HK-2 (cell line): ENCODE measurements at regions not wholly inside any gene's neighbourhood (a gene's known extent, or its start where the extent isn't known, plus 50 kb on each side); places are given as distances from the start of the nearest gene placed in this dataset.
"Not testable (repeated sequence)": the region's sequence is repeated elsewhere in the genome, so short reads cannot be mapped to it uniquely, and the experiment has no call there.

Source experiments
- DNase-seq: peaks from one replicate; pipeline ENCODE4 v3.0.0-alpha.2; 2018; ENCODE audit not compliant: unreplicated experiment

DNA sequence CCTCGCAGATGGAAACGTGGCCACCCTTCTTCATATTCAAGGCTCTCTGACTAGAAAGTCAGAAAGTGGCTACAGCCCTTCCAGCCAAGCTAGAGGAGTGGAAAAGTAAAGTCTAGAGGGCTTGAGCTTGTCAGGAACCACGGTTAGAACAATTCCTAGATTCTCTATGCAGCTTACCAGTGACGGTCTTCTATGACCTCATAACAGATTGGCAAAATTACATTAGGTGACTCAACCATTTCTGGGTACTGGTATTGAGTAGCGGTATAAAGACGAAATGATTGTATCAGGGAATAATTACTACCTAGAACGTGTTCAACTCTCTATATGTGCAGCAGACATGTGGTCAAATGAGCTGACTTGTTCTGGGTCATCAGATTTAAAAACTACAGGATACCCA, 155.0 kb upstream of the RUNX1 start:
- no peak for DNase-seq

DNA sequence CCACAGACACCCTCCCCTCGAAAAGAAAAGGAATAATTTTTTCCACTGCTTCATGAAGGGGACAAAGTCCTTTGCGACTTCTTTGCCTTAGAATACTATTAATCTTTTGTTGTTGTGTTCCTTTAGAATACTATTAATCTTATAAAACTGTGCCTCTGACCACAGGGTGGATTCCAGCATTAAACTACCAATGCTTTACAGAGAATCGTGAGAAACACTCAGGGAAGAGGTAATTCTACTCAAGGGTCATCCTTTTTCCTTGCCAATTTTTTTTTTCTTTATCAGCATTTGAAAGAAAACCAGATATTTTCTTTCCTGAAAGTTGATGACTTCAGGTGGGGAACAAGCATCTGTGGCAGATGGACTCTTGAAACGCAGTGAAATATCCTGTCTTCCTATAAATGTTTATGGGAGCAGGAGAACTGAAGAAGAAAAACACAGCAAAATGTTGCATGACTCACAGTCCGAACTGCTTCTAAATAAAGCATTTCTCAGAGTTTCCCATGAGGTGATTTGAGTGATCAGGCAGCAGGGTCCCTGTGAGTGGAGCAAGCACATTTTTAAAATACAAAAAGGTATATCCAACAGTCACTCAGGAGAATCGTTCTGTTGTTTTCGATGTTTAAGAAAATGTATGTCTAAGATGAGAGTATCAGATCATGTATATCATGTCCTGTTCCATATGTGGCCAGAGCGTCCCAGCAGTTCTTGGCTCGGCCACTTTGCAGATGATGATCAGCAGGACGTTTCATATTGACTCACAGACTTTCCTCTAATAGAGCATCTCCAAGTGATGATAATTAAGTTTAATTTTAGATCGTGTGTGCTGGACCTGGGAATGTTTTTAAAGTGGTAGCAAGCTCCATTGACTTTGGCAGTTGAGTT, 154.2 kb upstream of the RUNX1 start:
- no peak for DNase-seq

DNA sequence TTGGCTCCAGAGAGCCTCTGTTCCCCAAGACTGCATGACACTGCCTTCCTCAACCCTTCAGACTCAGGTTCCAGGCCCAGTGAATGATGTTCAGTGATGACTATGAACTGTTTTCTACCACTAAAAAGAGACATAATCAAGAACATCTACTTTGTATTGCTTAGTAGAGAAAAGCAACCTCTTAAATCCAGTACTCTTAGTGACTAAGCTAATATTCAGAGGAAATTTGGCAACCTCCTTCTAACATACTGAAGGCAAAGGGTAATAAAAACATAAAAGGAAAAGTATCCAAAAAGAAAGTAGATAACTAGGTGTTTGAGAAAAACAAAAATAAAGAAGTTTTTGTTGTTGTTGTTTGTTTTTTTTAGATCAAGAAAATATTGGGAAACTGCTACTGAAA, 153.3 kb upstream of the RUNX1 start:
- DNase-seq, result no peak

DNA sequence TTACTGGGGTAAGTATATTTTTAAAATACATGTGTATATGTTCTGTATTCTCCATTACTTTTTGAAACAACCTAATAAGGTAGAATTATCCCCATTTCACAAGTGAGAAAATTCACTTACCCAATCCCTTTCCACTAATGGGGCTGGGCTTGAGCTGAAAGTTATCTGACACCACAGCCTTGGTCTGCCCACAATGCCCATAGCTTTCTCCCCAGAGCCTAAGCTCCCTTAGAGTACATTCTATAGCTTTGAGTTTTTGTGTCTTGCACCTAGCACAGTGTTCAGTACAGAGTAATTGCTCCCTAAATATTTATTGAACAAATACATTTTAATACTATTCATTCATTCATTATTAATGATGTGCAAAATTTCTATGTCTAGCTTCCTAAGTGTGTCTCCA, 152.7 kb upstream of the RUNX1 start:
- DNase-seq, result no peak

DNA sequence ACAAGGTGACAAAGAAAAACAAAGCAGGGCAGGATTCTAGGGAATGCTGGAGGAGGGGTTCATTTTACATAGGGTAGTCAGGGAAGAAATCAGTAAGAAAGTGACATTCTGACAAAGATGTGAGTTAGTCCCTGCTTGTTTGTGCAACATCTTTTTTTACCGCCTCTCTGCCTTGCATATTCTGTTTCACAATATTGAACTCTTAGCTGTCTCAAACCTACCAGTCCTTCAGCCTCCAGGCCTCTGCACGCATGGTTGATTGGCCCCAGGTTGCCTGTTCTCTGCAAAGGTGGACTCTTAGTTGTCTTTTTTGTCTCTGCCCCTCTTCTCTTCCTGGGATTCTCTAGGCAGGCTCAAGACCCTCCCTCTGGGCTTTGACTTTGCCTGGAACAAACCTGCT, 152.2 kb upstream of the RUNX1 start:
- DNase-seq, result no peak

DNA sequence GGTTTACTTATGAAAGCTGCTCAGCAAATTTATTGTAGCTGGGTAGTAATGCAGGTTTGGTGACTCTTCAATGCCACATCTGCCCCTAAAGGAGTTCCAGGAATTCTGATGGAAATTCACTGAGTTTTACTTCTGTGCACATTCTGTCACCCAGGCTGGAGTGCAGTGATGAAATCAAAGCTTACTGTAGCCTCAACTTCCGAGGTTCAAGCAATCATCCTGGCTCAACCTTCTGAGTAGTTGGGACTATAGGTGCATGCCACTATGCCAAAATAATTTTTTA, 150.6 kb upstream of the RUNX1 start:
- no peak for DNase-seq

DNA sequence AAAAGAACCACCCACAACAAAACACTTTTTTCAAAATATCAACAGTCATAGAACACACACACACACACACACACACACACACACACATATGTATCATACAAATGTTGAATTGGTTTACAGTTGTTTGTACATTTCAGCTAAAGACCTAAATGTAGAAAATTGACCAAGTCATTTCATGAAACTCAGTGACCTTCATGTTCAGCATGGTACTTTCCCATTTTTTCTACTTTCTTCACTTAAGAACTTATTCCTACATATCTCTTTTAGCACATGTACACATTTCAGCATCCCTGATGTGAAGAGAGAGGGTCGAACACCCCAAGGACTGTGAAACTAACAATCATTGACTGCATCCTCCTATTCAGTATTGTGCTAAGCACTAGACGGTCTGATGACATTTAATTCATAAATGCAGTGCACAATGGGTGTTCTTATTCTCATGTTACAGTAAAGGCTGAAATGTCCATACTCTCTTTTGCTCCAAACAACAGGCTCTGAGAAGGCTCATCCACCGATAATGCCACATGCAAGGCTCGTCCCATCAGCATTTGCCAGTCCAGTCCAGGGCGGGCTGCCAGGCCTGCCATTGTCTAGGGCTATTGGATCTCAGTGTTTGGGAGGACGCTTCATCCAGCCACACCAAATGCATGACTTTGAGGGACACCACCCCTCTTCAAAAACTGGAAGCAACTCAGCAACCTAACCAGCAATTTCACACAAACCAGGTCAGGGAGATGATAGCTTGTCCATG, 150.1 kb upstream of the RUNX1 start:
- DNase-seq, result no peak

DNA sequence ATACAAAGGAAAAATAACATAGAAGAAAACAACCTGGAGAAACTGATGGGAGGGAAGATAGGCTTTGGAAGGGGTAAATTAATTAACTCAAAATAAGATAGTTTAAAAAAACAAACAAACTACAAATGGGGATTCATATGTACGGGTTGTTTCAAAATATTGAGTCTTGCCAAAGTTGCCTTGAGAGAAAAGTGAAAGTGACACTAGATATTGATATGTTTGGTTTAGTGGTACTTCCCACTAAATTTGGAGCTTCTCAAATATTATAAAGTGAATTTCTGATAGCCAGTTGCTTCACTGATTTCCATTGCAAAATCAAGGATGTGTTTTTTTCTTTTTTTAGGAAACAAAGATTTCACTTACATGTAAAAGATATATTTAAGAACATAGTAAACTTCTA, 149.5 kb upstream of the RUNX1 start:
- no peak for DNase-seq

DNA sequence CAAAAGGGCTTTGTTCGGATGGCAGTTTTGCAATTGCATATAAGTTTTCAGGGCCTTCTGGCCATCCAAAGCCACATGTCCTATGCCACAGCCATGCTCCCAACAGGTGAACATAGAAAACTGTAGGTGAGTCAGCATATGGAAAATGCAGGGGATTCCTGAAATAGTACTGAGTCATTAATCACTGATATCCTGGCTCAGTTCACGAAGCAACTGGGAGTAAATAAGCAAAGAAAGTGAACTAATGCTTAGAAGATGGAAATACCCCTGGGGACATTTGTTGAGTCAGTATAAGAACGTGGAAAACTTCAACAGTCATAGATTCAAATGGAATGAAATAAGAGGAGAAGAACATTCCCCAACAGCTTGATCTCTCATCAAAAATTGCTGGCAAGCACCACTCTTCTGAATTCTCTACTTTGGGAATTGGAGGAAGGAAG, 148.9 kb upstream of the RUNX1 start:
- DNase-seq, result peak; percentile 29

DNA sequence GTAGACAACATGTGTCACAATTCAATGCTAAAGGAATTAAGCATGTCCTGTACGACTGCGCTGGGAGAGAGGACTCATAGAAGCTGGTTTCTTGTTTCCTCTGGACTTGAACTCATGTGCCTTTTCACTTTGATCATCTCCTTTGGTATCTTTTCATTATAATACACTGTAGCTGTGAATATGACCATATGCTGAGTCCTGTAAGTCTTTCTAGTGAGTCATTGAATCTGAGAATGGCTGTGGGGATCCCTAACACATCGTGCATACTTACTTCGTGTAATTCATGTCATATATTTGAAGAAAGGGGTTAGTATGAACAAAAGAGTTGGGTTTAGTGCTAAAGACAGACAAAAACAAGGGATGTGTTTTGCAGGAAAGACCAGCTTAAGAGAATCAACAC, 148.1 kb upstream of the RUNX1 start:
- no peak for DNase-seq

DNA sequence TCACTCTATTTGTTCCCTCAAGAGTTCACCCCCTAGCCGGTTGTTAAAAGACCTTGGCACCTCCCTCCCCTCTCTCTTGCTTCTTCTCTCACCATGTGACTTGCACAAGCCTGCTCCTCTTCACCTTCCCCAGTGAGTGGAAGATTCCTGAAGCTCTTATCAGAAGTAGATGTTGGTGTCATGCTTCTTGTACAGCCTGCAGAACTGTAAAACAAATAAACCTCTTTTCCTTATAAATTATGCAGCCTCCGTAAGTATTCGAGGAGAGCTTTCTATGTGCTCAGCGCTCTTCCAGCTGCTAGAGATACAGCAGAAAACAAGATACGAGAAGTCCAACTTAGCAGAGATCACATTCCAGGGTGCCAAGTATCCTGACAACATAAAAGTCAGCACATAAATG, 147.0 kb upstream of the RUNX1 start:
- no peak for DNase-seq

DNA sequence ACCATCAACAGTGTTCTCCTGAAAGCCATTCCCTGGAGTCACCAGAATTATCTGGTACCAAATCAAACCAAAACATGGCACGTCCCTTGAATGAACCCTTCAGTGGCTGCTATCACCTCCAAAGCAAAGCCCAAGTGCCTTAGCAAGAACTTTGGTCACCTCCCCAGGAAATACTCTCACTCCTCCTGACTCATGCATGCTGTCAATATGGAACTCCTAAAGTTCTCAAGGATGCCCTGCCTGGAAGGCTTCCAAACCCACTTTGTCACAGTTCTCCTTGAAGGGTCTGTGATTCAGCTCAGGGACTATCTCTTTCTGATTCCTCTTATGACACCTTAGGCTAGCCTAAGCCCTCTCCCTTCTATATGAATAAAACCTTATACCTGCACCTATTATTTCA, 146.1 kb upstream of the RUNX1 start:
- DNase-seq, result peak; percentile 42

DNA sequence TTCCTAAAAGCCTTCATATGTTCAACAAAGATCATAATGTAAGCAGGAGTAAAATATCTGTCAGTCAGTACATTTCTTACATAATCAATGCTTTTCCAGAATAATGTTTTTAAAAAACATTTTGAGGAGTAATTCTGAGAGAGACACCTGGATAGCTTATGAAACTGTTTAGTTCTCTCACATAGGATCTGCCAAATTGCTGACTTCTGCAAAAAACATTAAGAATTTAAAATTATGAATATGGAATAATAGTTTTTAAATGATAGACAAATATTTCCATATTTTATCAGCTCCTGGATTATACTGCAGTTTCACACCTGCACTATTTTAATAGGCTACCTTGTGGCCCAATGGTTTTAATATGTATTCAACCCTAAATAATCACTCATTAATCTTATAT, 142.7 kb upstream of the RUNX1 start:
- no peak for DNase-seq

DNA sequence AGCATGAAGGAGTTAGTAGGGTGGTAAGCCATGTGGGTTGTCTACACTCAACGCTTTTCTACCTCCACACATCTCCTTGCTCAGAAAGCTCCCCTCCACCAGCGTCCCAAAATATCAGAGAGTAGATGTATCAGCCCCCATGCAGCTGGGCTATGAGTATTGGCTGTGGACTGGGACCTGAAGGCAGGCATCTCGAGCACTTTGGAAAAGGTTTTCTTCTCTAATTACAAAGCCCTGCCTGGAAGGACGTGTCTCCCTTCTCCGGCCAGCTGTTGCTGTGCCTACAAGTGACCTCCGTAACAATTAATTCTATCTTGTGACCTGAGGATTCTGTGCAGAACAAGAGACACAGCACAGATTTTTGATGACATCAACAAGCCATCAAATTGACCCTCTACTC, 142.0 kb upstream of the RUNX1 start:
- DNase-seq, result no peak

DNA sequence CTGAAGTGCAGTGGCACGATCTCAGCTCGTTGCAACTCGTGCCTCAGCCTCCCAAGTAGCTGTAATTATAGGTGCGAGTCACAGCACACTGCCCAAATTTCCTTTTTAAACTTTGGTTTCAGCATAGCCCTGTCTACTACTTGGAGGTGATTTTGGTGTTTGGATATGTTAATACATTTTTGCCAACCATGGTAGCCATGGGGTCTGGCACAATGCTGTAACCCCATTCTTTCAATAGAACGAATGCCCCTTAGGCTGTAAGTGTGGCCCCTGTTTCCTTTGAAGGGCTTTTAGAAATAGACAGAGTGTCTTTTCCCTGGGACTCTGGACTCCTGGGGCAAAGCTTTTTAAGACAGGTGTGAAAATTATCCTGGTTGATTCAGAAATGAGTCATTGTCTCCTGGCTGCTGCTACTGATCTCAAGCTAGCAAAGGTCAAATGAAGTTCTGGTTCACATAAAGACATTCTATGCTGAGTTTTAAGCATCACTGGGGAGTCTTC, 141.1 kb upstream of the RUNX1 start:
- no peak for DNase-seq

DNA sequence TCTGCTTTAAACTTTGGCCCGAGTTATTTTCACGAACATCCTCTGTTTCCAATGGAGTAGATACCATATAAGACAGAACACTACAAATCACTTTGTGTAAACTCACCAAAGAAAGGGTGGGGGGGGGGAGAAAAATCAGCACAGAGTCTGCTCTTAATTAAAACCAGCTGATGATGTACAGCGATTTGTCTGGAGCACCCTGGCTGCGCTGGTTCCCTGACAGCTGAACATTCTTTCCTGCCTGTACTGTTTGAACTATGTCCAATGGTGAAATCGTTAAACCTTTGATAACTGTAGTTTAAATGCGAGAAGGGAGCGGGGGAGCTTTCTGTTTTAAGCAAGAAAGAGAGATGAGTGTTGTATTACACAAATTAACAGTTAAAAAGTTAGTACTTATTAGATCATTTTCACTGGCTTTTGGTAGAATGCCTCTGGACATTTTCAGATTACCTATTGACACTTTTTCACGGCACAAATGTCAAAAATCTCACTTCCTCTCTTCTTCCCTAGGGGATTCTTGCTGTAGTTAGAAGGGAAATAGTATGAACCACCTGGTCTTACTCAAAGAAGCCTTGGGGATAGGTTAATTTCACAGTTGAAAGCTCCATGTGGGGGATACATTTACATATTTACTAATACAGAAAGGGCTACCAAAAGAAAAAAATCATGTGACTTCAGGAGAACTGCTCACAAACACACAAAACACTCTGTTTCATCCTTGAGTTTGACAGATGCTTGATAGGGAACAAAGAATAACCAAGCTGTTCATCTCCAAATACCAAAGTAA, 140.2 kb upstream of the RUNX1 start:
- no peak for DNase-seq

DNA sequence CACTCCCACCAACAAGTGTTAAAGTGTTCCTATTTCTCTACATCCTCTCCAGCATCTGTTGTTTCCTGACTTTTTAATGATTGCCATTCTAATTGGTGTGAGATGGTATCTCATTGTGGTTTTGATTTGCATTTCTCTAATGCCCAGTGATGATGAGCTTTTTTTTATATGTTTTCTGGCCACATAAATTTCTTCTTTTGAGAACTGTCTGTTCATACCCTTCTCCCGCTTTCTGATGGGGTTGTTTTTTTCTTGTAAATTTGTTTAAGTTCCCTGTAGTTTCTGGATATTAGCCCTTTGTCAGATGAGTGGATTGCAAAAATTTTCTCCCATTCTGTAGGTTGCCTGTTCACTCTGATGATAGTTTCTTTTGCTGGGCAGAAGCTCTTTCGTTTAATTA, 134.3 kb upstream of the RUNX1 start:
- not testable (repeated sequence) for DNase-seq

DNA sequence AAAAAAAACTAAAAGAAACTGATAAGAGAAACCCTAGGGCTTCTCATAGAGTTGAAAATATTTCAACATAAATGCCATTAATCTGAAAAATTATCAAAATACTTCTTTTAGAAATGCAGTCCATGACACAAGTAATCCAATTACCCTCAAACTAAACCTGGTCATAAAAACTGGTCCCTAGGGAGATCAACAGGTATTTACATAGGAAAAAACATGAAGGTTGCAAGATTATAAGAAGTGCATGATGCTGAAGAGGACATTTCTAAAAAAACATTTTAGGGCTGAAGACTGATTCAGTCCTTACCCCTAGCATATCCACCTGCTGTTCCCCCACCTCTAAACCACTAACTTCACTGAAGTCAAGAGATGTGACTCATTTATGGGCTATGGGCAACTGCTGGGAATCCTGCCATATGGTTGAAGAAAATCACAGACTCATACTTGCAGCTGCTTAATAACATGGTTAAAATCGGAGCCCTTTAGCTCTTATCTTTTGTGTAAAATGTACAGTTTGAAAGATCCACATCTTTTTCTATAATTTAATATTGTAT, 131.0 kb upstream of the RUNX1 start:
- DNase-seq, result no peak

DNA sequence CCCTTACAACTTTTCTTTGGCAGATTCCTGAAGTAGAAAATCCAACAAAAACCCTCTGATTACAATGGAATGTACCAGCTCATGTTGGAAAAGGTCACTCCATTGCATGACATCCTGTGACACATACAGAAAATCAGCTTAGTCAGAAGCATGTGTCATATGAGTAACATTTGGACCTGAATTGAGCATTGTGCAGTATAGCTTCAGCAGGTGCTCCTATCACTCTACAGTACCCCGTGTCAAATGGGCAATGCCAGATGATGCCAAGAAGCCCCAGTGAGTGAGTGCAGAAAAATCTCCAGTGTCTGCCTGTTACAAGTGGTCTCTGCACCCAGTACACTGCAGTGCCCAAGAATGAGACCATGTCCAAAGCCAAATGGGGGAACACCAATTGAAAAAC, 129.7 kb upstream of the RUNX1 start:
- no peak for DNase-seq

DNA sequence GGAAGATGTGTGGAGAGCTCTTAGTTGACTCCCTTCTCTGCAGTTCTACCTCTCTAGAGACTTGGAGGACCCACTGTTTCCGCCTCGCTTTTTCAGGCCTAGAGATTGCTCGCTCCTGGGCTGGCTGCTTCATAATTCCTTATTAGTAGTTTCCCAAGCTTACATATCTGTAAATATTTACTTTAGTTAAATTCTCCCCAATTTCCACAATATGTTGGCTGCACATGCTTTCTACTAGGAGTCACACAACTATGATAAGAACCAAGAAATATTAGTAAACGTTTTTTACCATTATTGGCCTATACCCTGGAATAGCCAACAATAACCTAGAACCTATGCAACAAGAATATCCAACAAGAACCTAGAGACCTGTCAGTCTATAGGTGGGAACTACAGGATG, 129.0 kb upstream of the RUNX1 start:
- no peak for DNase-seq

DNA sequence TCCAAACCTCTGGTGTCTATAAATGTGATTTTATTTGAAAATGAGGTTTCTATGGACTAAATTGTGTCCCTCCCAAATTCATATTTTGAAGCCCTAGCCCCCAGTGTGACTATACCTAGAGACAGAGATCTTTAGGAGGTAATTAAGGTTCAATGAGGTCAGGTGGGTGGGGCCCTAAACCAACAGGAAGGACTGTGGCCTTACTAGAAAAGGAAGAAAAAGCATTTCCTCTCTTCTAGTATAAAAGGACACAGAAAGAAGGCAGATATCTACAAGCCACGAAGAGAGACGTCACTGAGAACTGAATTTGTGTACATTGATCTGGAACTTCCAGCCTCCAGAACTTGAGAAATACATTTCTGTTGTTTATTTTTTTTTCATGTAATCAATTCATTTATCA, 123.1 kb upstream of the RUNX1 start:
- no peak for DNase-seq

DNA sequence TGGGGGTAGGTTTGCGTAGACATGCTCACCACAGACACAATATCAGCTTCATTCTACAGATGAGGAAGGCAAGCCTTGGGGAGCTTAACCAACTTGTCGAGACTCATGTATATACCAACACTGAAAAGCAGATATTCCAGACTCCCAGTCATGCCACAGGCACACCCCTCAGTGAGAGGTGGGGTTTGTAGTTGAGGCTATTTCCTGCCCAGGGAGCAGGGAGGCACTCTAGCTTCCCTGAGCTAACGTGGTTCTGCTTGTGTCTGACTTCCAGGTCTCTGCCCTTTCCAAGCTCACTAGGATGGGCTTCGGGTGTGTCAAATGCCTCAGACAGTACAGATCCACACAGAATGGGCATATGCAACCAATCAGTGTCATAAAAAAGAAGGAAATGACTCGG, 122.3 kb upstream of the RUNX1 start:
- DNase-seq, result no peak
